ENCODE measurements at regions not wholly inside any gene's neighbourhood (a gene's known extent, or its start where the extent isn't known, plus 50 kb on each side); places are given as distances from the start of the nearest gene placed in this dataset.

GRCh38 chr7:49580000-49580399 lies 193.4 kb upstream of the VWC2 start:
- DNase-seq (ENCODE audit: low read depth, low spot score), result no peak
- H3K4me3 ChIP-seq (ENCODE audit: low read depth, low read length), result no peak overlapping the region
- CTCF ChIA-PET, result no interaction called here
- TF ChIP-seq CTCF (IDR thresholded peaks at IDR 0.05; ENCODE audit: insufficient read depth, low read length, missing control alignments), result no peak
- POLR2A ChIA-PET, result no interaction called here

- no peak overlapping the region for H3K4me3 ChIP-seq (ENCODE audit: low read depth, low read length)
- DNase-seq (ENCODE audit: low read depth, low spot score), result no peak
- TF ChIP-seq CTCF (IDR thresholded peaks at IDR 0.05; ENCODE audit: insufficient read depth, low read length, missing control alignments), result no peak
- ChIA-PET CTCF (no interaction called here), POLR2A (no interaction called here)
These were observed 192.7 kb upstream of the VWC2 start for GRCh38 chr7:49580761-49581160.

- no peak for DNase-seq (ENCODE audit: low read depth, low spot score)
- ChIA-PET CTCF (no interaction called here), POLR2A (no interaction called here)
- no peak overlapping the region for H3K4me3 ChIP-seq (ENCODE audit: low read depth, low read length)
- TF ChIP-seq CTCF (IDR thresholded peaks at IDR 0.05; ENCODE audit: insufficient read depth, low read length, missing control alignments), result no peak
These were observed 190.0 kb upstream of the VWC2 start for GRCh38 chr7:49583440-49583839.

- H3K4me3 ChIP-seq (ENCODE audit: low read depth, low read length), result no peak overlapping the region
- DNase-seq (ENCODE audit: low read depth, low spot score), result no peak
- TF ChIP-seq CTCF (IDR thresholded peaks at IDR 0.05; ENCODE audit: insufficient read depth, low read length, missing control alignments), result no peak
- ChIA-PET CTCF (no interaction called here), POLR2A (no interaction called here)
These were observed 176.5 kb upstream of the VWC2 start for GRCh38 chr7:49596701-49597491.

- CTCF ChIA-PET, result no interaction called here
- no peak for TF ChIP-seq CTCF (IDR thresholded peaks at IDR 0.05; ENCODE audit: insufficient read depth, low read length, missing control alignments)
- POLR2A ChIA-PET, result no interaction called here
- no peak overlapping the region for H3K4me3 ChIP-seq (ENCODE audit: low read depth, low read length)
- no peak for DNase-seq (ENCODE audit: low read depth, low spot score)
These were observed 175.6 kb upstream of the VWC2 start for GRCh38 chr7:49597805-49598204.

GRCh38 chr7:49611951-49612350 lies 161.5 kb upstream of the VWC2 start:
- TF ChIP-seq CTCF (IDR thresholded peaks at IDR 0.05; ENCODE audit: insufficient read depth, low read length, missing control alignments), result no peak
- no peak for DNase-seq (ENCODE audit: low read depth, low spot score)
- ChIA-PET POLR2A (no interaction called here), CTCF (no interaction called here)
- H3K4me3 ChIP-seq (ENCODE audit: low read depth, low read length), result no peak overlapping the region
